Thyroid gland (tissue), 4 donors: ENCODE measurements at regions not wholly inside any gene's neighbourhood (a gene's known extent, or its start where the extent isn't known, plus 50 kb on each side); places are given as distances from the start of the nearest gene placed in this dataset.

Experiments
- POLR2A ChIP-seq, 2 donors: fragments of 450-650 bp; IDR thresholded peaks; one replicate each; pipeline ENCODE4 v1.6.1; 2017; ENCODE audit warnings: antibody characterized with exemption in 2 of 2, mild to moderate bottlenecking in 2 of 2, moderate library complexity in 1 of 2
- TF ChIP-seq, protein P1 (sequence below), 6 experiments: fragments of 200-600 bp in 3 of 6; fragments of 450-650 bp in 3 of 6; sonication (generic) in 3 of 6; IDR thresholded peaks; one replicate each; pipeline ENCODE4 v1.5.1; 2016 to 2019; ENCODE audit warnings: antibody characterized with exemption in 6 of 6, mild to moderate bottlenecking in 2 of 6, inconsistent platforms in 1 of 6, moderate library complexity in 1 of 6

DNA sequence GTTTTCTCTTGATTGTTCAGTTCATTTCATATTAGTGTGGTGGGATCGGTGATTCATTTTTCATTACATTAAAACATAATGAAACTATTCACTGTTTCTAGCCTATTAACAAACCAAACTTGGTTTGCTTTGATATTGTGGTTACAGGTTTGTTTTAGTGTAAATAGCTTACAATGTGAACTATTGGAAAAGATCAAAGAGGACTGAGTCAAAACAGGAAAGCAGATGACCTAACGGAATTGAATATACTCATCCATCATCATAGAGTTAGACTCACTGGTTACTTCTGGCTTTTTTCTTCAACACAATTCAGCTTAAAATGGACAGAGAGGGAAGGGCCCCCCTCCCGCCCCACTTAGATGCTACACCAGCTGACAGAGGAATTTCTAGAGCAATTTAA is 616.2 kb upstream of the AADAT start:
- TF ChIP-seq, protein P1, sequence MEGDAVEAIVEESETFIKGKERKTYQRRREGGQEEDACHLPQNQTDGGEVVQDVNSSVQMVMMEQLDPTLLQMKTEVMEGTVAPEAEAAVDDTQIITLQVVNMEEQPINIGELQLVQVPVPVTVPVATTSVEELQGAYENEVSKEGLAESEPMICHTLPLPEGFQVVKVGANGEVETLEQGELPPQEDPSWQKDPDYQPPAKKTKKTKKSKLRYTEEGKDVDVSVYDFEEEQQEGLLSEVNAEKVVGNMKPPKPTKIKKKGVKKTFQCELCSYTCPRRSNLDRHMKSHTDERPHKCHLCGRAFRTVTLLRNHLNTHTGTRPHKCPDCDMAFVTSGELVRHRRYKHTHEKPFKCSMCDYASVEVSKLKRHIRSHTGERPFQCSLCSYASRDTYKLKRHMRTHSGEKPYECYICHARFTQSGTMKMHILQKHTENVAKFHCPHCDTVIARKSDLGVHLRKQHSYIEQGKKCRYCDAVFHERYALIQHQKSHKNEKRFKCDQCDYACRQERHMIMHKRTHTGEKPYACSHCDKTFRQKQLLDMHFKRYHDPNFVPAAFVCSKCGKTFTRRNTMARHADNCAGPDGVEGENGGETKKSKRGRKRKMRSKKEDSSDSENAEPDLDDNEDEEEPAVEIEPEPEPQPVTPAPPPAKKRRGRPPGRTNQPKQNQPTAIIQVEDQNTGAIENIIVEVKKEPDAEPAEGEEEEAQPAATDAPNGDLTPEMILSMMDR (IDR thresholded peaks at IDR 0.05) = no peak
- TF ChIP-seq POLR2A (IDR thresholded peaks at IDR 0.05) = no peak
